ENCODE measurements at regions not wholly inside any gene's neighbourhood (a gene's known extent, or its start where the extent isn't known, plus 50 kb on each side); places are given as distances from the start of the nearest gene placed in this dataset.
"Not testable (repeated sequence)": the region's sequence is repeated elsewhere in the genome, so short reads cannot be mapped to it uniquely, and the experiment has no call there.

DNA sequence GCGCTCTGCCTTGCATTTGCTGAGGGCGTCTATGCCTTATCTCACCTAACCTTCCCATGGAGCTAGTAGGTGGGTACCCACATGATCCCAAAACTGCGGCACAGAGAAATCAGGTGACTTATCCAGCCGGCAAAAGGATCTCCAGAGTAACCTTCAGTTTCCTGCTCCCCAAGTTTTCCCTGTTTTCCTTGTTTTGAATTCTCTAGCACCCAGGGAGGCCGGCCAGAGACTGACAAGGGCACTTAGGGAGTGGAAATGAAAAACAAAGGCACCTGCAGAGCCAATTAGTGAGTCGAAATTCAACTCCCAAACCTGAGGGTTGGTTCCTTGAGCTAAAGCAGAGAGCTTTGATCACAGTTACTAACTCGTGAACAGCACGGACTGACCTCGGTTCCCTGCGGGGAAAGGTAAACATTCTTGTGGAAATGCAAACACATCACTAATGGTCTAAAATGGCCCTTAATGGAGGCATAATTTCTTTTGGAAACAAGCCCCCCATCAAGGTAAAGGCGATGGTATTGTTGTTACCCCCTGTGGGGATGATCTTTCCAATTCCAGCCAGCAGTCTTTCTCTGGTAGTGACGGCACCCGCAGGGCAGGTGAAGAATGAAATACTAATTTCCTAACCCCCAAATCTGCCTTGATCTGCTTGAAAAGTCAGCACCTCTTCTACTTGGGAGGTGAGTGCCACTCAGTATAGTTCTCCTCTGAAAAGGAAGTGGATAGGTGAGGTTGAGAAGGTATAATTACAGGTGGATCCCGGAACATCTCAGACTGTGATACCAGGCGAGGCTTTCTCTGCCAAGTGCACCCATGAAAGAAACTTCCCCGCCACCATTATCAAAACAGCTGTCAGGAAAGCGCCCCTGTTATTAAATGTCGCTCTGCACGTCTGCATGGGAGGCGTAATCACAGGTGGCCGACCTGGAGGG is 365.6 kb upstream of the AUTS2 start:
- DNase-seq: no peak

DNA sequence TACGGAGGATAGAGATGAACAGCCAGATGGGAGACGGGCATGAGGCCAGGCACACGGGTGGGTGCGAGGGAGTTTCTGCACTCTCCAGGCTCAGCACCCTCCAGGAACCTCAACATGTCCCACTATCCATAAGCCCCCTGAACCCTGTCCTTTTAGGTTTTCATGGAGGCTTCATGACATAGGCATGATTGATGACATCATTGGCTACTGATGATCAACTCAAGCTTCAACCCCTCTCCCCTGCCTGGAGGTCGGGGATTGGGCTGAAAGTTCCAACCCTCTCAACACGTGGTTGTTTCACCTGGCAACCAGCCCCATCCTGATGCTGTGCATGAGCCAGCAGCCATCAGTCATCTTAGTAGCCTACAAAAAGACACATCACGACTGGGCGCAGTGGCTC is 360.7 kb upstream of the AUTS2 start:
- no peak for DNase-seq

DNA sequence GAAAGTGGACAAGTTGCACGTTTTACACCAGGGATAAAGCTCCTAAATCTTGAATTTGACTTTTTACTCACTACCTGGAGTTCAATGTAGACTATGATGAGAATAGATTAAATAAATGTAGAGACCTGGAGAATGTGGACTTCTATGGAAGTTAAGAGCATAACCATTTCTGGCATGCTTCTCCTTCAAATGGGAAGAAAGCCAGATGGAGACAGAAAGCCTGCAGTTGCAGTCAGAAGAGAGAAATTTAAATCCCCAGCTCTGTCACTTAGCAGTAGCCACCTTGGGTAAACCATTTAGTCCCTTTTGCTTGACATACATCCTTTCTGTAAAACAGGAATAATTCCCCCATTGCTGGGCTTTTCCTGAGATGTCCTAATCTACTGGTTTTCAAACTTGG is 355.3 kb upstream of the AUTS2 start:
- no peak for DNase-seq

DNA sequence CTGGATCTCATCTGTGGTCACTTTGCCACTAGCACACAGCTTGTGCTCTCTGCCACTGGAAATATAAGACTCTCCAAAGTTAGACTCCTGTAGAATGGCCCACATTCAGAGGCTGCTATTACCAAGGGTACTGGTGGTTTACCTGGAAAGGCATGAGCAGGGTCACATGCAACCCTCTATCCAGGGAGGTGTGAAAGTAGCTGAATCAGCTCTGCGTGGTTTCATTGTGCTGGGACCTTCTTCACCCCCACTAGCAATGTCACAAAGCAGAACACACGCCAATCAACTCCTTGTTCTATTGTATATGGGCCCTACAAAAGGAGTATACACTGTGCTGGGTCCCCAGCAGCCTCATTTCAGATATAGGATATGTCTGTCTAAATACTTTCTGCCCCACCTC is 353.6 kb upstream of the AUTS2 start:
- no peak for DNase-seq

DNA sequence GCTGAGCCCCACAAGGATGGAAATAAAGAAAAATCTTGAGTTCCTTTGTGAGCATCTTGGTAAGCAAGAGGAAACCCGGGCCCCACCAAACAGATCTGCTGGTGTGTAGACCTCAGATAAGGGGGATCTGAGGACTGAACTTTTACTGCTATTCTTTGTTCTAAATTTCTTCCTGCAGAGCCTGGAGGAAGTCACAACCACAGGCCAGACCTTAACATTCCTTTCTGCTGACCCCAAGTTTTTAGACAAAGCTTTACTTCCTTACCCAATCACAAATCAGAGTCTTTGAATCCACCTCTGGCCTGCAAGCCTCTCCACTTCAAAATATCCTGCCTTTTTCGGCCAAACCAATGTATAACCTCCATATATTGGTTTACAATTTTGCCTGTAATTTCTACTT is 352.6 kb upstream of the AUTS2 start:
- no peak for DNase-seq

DNA sequence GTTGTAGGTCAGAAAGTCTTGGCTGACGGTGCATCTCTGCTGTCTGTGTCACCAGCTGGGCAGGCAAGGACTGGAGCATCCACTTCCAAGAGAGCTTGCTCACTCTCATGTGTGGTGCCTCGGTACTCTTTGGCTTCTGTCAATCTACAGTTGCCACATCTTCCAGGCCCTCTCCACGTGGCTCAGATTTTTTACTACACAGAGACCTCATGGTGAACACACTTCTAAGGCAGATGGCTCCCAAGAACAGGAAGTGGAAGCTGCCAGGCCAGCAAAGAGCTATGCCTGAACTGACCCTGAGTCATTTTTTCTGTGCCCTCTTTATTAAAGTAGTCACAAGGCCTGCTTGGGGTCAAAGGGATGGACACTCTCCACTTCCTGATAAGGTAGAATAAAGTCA is 351.5 kb upstream of the AUTS2 start:
- DNase-seq: no peak

DNA sequence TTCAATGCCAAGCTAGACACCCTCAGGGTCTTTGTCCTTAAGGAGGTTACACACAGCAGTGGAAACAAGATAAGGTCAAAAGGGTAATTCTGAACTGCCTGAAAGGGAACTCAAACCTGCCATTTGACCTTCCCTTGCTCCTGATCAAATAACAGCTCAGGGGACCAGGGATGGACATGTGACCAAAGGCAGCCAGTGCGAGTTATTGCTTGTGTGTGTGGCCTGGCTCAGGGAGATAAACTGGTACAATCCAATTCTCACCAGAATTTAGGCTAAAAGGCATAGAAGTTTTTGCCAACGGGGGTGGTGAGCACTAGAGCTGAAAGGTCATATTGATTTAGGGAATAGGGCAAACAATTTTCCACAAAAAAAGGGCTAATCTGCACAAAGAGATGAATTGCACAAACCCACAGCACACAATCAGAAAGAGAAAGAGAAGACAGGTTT is 349.9 kb upstream of the AUTS2 start:
- not testable (repeated sequence) for DNase-seq

DNA sequence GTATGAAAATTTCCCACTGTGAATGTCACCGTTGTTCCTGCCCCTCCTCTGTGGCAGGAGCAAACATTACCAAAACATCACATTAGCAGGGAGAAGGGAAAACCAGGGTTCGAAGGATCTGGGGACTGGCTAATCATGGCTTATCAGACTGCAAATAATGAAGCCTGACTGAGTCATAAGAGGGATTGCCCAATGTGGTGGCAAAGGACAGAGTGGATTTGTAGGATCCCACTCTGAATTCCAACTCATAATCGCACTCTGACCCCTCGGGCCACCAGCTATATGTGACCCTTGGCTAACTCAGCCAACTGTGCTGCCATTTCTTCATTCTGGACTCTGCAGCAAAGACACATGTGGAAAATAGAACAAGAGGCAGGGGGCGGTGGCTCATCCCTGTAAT is 347.3 kb upstream of the AUTS2 start:
- no peak for DNase-seq

DNA sequence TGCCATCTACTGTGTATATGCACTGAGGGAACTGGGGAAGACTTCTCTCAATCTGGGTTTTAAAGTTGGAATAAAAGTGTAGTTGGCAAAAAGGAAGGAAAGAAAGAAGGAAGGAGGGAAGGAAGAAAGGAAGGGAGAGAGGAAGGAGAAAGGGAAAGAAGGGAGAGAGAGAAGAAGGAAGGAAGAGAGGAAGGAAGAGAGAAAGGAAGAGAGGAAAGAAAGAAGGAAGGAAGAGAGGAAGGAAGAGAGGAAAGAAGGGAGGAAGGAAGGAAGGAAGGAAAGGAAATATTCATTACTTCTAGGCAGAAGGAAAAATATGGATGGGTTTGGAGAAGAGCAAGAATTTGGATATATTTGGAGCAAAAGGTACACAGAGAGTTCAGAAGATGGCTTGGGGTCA is 343.6 kb upstream of the AUTS2 start:
- DNase-seq: no peak

DNA sequence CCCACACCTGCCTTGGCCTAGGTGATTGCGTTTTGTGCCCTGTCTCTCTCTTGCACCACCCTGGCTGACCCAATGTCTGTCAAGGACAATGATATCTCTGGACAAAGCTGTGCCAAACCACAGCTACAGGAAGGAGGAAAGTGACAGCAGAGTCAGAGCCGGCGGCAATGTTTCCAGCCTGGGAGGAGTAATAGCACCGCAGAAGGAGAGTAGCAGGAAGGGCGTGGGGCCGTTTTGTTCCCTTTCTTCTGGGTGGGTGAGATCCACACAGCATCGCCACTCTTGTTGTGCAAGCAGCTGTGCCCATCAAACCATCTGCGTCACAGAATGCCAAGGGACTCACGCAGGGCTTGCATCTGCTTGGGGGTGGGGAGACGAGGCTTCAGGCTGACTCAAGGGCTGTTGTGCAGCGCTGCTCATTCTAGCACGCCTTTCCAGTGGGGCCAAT is 341.6 kb upstream of the AUTS2 start:
- DNase-seq: no peak

DNA sequence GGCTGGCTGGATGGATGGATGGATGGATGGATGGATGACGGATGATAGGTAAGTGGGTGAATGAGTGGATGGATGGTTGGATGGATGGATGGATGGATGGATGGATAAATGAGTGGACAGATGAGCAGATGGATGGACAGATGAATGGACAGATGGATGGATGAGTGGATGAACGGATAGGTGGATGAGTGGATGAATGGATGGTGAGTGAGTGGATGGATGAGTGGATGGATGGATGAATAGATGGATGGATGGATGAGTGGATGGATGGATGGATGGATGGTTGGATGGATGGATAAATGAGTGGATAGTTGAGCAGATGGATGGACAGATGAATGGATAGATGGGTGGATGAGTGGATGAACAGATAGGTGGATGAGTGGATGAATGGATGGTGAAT is 340.7 kb upstream of the AUTS2 start:
- no peak for DNase-seq

DNA sequence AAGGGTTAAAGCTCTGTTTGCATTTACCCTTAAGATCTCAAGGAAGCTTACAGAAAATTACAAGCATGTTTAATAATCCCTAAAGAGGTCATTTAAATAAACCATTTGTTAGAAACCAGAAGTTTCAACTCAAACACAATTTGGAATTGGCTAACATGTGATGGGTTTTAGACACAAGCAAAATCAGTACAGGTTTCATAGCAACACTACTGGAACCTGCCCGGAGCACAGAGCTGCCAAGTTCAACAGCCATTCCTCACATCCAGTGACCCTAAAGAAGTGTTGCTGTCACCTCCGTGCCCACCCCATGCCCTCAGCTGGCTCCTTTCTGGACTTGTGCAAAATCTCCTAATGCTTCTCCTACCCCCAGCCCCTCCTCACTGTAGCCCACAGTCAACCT is 338.8 kb upstream of the AUTS2 start:
- no peak for DNase-seq

DNA sequence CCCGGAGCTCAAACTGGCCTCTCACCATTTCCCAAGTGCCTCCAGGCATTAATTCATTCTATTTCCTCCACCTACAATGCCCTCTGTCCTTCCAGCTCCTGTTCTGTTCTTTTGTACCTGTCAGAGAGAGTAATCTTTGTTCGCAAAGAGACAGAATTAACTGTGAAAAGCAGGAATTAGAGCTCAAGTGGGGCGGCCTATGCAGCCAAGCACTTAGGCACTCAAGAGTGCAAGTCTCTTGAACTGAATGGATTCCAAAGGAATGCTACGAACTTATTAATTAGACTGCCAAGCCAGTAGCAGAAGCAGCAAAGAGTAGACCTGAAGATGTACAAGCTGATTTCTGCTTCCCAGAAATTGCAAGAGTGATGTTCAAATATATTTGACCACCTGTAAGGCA is 338.3 kb upstream of the AUTS2 start:
- no peak for DNase-seq

DNA sequence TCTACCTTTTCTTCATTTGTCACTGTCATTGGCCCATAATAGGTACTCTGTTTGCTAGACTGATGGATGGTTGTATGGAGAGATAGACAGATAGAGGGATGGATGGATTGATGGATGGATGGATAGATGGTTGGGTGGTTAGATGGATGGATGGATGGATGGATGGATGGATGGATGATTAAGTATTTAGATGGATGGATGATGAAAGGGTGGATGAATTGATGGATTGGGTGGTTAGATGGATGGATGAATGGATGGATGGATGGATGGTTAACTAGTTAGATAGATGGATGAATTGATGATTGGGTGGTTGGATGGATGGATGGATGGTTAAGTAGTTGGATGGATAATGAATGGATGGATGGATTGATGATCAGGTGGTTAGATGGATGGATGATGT is 334.7 kb upstream of the AUTS2 start:
- DNase-seq: no peak

DNA sequence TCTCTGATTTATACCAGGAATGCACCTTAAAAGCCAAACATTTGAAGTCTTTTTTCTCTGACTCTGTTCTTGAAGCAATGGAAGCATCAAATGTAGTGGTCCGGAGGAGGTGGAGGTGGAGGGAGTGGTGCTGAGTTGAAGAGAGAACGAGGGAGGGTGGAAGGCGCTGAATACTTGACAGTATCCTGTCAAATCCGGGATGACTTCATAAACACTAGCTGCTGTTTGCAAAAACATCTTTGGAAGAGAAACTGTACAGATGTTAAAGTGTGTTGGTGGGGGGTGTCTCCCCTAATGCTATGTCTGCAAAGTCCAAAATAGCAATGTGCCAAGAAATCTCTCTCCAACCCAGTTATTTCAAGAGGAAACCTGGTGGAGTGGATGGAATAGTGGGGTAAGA is 328.5 kb upstream of the AUTS2 start:
- no peak for DNase-seq

DNA sequence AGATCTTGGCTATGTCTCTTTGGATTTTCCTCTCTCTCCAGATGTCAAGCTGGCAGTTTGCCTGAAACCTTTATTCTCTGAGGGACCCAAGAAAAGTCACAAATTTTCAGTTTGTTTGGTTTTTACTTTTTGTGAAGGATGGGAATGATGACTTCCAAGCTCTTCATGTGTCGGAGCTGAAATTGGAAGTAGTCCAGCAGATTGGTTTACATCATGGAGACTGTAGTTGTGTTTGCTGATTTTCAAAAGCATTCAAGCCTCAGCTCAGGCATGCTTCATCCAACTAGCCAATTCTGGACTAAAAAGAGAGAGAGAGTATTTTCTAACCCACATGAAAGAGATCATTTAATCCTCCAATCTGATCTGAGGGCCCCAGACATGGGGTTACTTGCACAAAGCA is 326.2 kb upstream of the AUTS2 start:
- no peak for DNase-seq

DNA sequence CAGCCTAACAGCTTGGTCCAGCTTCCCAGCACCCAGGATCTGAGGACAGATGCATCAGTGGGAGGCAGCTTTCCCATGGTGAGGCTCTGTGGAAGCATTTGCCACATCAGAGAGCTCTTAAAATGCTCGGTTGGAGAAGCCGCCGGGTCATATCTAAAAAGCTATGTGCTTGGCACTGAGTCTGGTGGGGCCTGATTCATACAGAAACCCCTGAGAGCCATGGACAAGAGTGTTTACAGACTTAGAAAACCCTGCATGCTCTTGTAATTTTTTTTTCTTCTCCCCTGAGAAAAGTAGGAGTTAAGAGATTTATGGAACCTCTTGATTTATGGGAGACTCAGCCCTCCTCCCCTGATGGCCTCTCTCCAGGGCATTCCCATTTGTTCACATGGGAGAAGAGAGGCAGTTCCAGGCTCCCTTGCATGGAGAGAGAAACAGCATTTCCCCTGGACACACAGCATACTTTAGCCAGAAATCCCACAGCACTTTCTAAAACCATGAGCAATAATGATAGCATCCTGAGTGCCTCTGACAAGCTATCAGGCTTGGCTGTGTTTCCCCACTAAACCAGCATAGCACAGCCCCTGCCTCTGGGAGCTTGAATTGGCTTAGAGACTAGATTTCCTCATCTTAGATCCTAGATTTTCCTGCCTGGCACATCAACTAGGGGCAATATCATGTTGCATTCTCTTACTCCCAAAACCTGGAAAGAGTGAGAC is 322.1 kb upstream of the AUTS2 start:
- DNase-seq: no peak

DNA sequence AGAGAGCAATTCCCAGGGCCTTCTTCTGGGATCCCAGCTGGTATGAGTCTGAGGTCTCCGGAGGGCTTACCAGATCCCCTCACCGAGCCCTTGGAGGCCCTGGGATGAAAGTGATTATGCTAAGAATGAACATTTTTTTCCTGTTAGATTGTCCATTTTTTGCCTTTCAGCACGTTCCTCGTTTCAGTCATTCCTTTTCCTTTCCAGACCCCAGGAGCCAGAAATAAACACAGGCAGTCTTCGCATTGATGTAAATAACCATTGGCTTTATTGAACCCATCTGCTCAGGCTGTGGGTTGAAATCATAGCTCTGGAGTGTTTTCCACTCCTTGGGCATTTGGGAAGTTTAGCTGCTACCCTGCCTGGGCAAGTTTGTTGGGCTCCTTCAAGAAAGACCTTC is 320.9 kb upstream of the AUTS2 start:
- no peak for DNase-seq

DNA sequence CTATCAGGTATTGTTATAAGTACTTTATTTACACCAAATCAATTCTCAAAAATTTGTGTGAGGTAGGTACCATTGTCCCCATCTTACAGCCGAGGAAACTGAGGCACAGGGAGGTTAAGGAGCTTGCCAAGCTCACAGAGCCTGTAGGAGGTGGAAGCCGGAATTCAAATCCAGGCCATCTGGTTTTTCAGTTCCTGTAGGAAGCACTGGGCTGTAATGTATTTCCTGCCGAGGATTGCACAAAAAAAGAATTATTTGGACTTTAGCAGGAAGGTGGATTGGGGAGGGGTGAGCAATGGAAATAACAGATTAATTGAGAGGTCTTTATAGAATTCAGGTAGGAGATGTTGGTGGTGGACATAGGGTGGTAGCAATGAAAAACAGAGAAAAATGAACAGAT is 315.3 kb upstream of the AUTS2 start:
- no peak for DNase-seq

DNA sequence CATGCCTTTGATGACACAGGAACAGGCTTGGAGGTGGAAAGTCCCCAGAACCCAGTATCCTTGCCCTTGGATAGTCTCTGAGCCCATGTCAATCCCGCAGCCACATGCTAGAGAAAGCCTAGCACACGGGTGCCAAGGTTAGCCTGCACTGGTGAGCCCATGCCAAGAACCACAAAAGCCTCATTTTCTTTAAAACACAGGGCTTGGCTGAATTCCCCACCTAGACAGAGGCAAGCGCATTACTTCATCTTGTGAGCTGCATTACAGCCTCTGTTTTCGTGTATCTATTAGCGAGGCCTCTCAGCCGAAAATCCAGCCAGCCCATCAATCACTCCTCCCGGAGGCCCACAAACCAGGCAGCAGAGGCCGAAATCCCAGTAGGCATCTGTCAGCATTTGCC is 314.9 kb upstream of the AUTS2 start:
- DNase-seq: no peak

DNA sequence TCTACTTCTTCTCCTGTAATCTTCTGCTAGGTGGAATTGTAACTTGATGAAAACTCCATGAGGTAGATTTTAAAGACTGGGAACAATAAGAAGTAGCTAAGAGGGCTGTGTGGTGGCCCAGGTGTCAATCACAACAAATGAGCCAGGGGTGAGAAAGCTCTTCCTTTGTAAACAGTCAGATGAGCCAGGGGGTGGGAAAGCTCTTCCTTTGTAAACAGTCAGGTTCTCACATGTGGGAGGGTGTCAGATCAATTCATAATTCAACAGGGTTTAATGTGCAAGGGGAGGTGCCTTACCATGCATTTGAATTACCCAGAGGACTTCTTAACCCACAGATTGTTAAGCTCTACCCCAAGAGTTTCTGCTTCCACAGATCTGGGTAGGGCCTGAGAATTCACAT is 312.4 kb upstream of the AUTS2 start:
- DNase-seq: no peak

DNA sequence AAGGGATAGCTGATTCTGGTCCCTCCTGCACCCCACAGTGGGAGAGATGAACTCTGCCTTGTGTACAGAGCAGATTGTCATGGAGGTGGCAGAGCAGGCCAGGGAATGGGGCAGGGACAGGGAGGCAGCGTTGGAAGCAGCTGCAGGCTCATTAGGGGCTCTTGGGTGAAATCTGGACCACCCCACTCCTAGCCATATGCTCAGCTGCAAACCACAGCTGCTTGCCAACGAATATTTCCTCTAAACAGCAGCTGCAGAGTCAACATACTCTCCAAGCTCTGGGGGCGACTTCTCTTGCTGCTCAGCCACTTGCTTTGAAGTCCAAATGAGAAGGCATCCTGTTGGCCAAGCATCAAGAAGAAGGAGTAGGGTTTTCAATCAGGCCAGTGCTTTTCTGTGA is 302.3 kb upstream of the AUTS2 start:
- DNase-seq: no peak

DNA sequence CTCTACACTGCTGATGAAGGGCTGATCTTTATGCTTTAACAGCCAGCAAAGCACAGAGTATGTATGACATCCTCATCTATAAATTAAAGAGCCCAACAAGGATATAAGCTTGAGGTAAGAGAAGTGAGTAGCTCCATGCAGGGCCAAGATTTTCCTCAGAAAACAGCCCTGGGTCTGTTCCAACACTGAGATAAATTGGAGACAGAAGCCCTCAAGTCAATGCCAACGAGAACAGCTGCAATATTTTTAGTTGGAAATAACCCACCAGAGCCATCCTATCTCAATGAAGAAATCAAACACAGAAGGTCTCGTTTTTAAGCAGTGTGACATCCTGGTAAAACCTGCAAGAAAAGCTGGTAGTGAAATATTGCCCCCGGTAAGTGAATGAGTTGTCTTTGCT is 297.0 kb upstream of the AUTS2 start:
- DNase-seq: no peak

DNA sequence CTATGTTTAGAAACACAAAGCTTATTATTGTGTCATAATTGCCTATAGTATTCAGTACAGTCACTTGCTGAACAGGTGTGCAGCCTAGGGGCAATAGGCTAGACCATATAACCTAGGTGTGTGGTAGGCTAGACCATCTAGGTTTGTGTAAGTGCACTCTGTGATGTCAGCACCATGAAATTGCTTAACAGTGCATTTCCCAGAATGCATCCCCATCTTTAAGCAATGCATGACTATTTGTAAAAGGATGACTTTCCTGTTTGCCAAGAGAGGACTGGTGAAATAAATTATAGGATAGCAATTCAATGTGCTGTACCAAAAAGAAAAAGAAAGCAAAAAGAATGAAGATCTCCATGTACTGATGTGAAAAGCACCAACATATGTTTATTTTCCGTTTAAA is 288.7 kb upstream of the AUTS2 start:
- no peak for DNase-seq
